GM23338 (cell line): ENCODE measurements at regions not wholly inside any gene's neighbourhood (a gene's known extent, or its start where the extent isn't known, plus 50 kb on each side); places are given as distances from the start of the nearest gene placed in this dataset.

ENCODE experiments used
- ATAC-seq: fragments of 200-7000 bp; cut with Tn5 transposase; 3 replicates; pipeline ENCODE4 v1.9.1; 2020
- DNase-seq: peaks from one replicate; pipeline ENCODE4 v3.0.0-alpha.2; 2015; ENCODE audit warnings: low spot score
- H2AFZ ChIP-seq: fragments of 200-600 bp; sonication (generic); 2 replicates; pipeline ENCODE4 v1.8.0; 2016; ENCODE audit warnings: antibody characterized with exemption, mild to moderate bottlenecking, moderate library complexity
- H3F3A ChIP-seq: fragments of 200-600 bp; sonication (generic); replicated peaks from 2 replicates; pipeline ENCODE4 v1.8.0; 2017; ENCODE audit warnings: antibody characterized with exemption, mixed run types, low read depth
- H3K27ac ChIP-seq: fragments of 200-600 bp; sonication (generic); 2 replicates; pipeline ENCODE4 v1.6.1; 2016; ENCODE audit warnings: low read depth
- H3K27me3 ChIP-seq: fragments of 200-600 bp; sonication (generic); 2 replicates; pipeline ENCODE4 v1.8.0; 2016; ENCODE audit warnings: mild to moderate bottlenecking, mixed run types, moderate library complexity; ENCODE audit not compliant: insufficient read depth
- H3K36me3 ChIP-seq: fragments of 200-600 bp; sonication (generic); 2 replicates; pipeline ENCODE4 v1.8.0; 2016; ENCODE audit warnings: mild to moderate bottlenecking; ENCODE audit not compliant: insufficient read depth
- H3K4me1 ChIP-seq: fragments of 200-600 bp; sonication (generic); 2 replicates; pipeline ENCODE4 v1.8.0; 2016; ENCODE audit warnings: mild to moderate bottlenecking, moderate library complexity; ENCODE audit not compliant: insufficient read depth
- H3K4me2 ChIP-seq: fragments of 200-600 bp; sonication (generic); 2 replicates; pipeline ENCODE4 v1.7.1; 2017; ENCODE audit warnings: mixed run types
- H3K4me3 ChIP-seq: fragments of 200-600 bp; sonication (generic); 2 replicates; pipeline ENCODE4 v1.6.1; 2016; ENCODE audit warnings: mixed run types
- H3K79me2 ChIP-seq: fragments of 200-600 bp; sonication (generic); replicated peaks from 2 replicates; pipeline ENCODE4 v1.8.0; 2017; ENCODE audit warnings: mild to moderate bottlenecking; ENCODE audit not compliant: insufficient read depth
- H3K9me2 ChIP-seq: fragments of 200-600 bp; sonication (generic); 2 replicates; pipeline ENCODE4 v1.8.0; 2017; ENCODE audit not compliant: insufficient read depth
- H4K20me1 ChIP-seq: fragments of 200-600 bp; sonication (generic); replicated peaks from 2 replicates; pipeline ENCODE4 v1.8.0; 2017; ENCODE audit warnings: mild to moderate bottlenecking; ENCODE audit not compliant: insufficient read depth
- H3K27ac Mint-ChIP-seq: 2 replicates; pipeline ENCODE4 v1.8.0; 2020; ENCODE audit warnings: inconsistent platforms, mild to moderate bottlenecking, moderate library complexity, mixed read lengths
- H3K27me3 Mint-ChIP-seq: 3 replicates; pipeline ENCODE4 v1.8.0; 2022; ENCODE audit warnings: low read depth, mild to moderate bottlenecking, moderate library complexity, mixed read lengths, inconsistent platforms; ENCODE audit not compliant: insufficient read depth, poor library complexity
- H3K36me3 Mint-ChIP-seq: 3 replicates; pipeline ENCODE4 v1.8.0; 2021; ENCODE audit warnings: low read depth, mild to moderate bottlenecking, inconsistent platforms, moderate library complexity, mixed read lengths
- H3K4me1 Mint-ChIP-seq: 3 replicates; pipeline ENCODE4 v1.8.0; 2020; ENCODE audit warnings: mild to moderate bottlenecking, inconsistent platforms, mixed read lengths
- H3K4me3 Mint-ChIP-seq: 3 replicates; pipeline ENCODE4 v1.8.0; 2021; ENCODE audit warnings: moderate library complexity, mild to moderate bottlenecking, inconsistent platforms, mixed read lengths
- H3K9me3 Mint-ChIP-seq: 3 replicates; pipeline ENCODE4 v1.8.0; 2020; ENCODE audit warnings: moderate library complexity, mild to moderate bottlenecking, inconsistent platforms, mixed read lengths
- CREB1 ChIP-seq: fragments of 250-450 bp; sonication (Bioruptor Pico); IDR thresholded peaks from 2 replicates; pipeline ENCODE4 v1.5.0; 2020; ENCODE audit warnings: low read depth, mild to moderate bottlenecking, moderate library complexity
- EZH2 ChIP-seq: fragments of 200-600 bp; sonication (generic); IDR thresholded peaks from one replicate; pipeline ENCODE4 v1.8.0; 2017; ENCODE audit warnings: antibody characterized with exemption, mild to moderate bottlenecking, low read depth; ENCODE audit not compliant: unreplicated experiment
- EZH2phosphoT487 ChIP-seq: fragments of 200-600 bp; sonication (generic); IDR thresholded peaks from one replicate; pipeline ENCODE4 v1.8.1; 2018; ENCODE audit warnings: antibody characterized with exemption; ENCODE audit not compliant: unreplicated experiment
- JUNB ChIP-seq: IDR thresholded peaks from one replicate; pipeline ENCODE4 v1.6.1; 2016; ENCODE audit warnings: antibody characterized with exemption; ENCODE audit not compliant: unreplicated experiment
- NANOG ChIP-seq: IDR thresholded peaks from 2 replicates; pipeline ENCODE4 v1.6.1; 2016; ENCODE audit warnings: antibody characterized with exemption, borderline replicate concordance
- POLR2AphosphoS5 ChIP-seq: IDR thresholded peaks from 2 replicates; pipeline ENCODE4 v1.6.1; 2016; ENCODE audit warnings: antibody characterized with exemption, low read depth
- STAT1 ChIP-seq: IDR thresholded peaks from one replicate; pipeline ENCODE4 v1.6.1; 2016; ENCODE audit warnings: antibody characterized with exemption; ENCODE audit not compliant: unreplicated experiment
- ZNF114 ChIP-seq: fragments of 250-450 bp; sonication (Bioruptor Pico); IDR thresholded peaks from 2 replicates; pipeline ENCODE4 v1.5.0; 2020; ENCODE audit warnings: mild to moderate bottlenecking, moderate library complexity
- ZNF331 ChIP-seq: fragments of 250-450 bp; sonication (Bioruptor Pico); IDR thresholded peaks from 2 replicates; pipeline ENCODE4 v1.5.0; 2020; ENCODE audit warnings: low read depth, mild to moderate bottlenecking, moderate library complexity
- TF ChIP-seq, protein P1 (sequence below): IDR thresholded peaks from 2 replicates; pipeline ENCODE4 v1.6.1; 2016; ENCODE audit warnings: antibody characterized with exemption
- TF ChIP-seq, protein P2 (sequence below), 2 experiments: fragments of 200-600 bp in 1 of 2; sonication (generic) in 1 of 2; conservative IDR thresholded peaks; 2 replicates each; pipeline versions ENCODE4 v1.5.1 to v1.6.1; 2016 to 2017; ENCODE audit warnings: antibody characterized with exemption in 2 of 2, low read depth in 2 of 2, mild to moderate bottlenecking in 2 of 2, moderate library complexity in 1 of 2

DNA sequence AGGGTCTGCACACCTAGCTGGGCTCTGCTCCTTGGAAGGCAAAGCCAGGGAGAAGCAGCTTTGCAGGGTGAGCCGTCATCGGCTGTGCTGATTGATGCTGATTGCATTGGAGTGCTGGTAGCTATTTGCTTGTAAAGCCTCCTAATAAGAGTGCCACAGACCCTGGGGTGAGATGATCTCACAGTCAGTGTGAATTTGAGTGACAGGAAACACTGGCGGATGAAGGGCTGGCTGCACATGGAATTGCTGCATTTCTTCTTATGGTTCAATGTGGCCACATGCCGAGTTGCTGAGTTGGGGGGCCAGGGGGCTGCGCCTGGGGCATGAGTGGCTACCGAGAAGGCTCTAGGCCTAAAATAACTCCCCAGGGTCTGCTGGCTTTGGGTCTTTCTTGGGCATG, 138.2 kb upstream of the CACNA1E start:
- H3K4me3 Mint-ChIP-seq, result no peak overlapping the region
- ATAC-seq (no peak), DNase-seq (no peak)
- no peaks in the 10 kb centered on the region for H3K4me1 ChIP-seq
- H3K36me3 ChIP-seq, result no peaks in the 10 kb centered on the region
- no peaks in the 10 kb centered on the region for H4K20me1 ChIP-seq
- no peaks in the 10 kb centered on the region for H3K9me3 Mint-ChIP-seq
- H3K27me3 ChIP-seq, result no peaks in the 10 kb centered on the region
- H3K27ac Mint-ChIP-seq, result no peak overlapping the region
- no peak for TF ChIP-seq STAT1
- no peak for TF ChIP-seq JUNB
- TF ChIP-seq CREB1 (CRISPR knock-in tag), result no peak
- no peak for TF ChIP-seq EZH2
- no peak for TF ChIP-seq ZNF114 (CRISPR knock-in tag)
- no peak for TF ChIP-seq NANOG
- TF ChIP-seq, protein P1, sequence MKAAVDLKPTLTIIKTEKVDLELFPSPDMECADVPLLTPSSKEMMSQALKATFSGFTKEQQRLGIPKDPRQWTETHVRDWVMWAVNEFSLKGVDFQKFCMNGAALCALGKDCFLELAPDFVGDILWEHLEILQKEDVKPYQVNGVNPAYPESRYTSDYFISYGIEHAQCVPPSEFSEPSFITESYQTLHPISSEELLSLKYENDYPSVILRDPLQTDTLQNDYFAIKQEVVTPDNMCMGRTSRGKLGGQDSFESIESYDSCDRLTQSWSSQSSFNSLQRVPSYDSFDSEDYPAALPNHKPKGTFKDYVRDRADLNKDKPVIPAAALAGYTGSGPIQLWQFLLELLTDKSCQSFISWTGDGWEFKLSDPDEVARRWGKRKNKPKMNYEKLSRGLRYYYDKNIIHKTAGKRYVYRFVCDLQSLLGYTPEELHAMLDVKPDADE, result no peak
- TF ChIP-seq, protein P2, sequence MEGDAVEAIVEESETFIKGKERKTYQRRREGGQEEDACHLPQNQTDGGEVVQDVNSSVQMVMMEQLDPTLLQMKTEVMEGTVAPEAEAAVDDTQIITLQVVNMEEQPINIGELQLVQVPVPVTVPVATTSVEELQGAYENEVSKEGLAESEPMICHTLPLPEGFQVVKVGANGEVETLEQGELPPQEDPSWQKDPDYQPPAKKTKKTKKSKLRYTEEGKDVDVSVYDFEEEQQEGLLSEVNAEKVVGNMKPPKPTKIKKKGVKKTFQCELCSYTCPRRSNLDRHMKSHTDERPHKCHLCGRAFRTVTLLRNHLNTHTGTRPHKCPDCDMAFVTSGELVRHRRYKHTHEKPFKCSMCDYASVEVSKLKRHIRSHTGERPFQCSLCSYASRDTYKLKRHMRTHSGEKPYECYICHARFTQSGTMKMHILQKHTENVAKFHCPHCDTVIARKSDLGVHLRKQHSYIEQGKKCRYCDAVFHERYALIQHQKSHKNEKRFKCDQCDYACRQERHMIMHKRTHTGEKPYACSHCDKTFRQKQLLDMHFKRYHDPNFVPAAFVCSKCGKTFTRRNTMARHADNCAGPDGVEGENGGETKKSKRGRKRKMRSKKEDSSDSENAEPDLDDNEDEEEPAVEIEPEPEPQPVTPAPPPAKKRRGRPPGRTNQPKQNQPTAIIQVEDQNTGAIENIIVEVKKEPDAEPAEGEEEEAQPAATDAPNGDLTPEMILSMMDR (conservative IDR thresholded peaks at IDR 0.05; ENCODE audit: low read depth in 2 of 2), result no peak
- no peak for TF ChIP-seq EZH2phosphoT487
- 0 out of 3 replicates have a peak, but pooled peaks cover 3% of the 10 kb centered on the region for H3K4me1 Mint-ChIP-seq
- no peaks in the 10 kb centered on the region for H3K36me3 Mint-ChIP-seq
- no peak overlapping the region for H2AFZ ChIP-seq
- H3K27me3 Mint-ChIP-seq, result peaks cover 9% of the 10 kb centered on the region
- no peak overlapping the region for H3K4me2 ChIP-seq
- H3K9me2 ChIP-seq, result no peaks in the 10 kb centered on the region
- no peak overlapping the region for H3K27ac ChIP-seq
- no peak overlapping the region for H3K4me3 ChIP-seq
- no peaks in the 10 kb centered on the region for H3K79me2 ChIP-seq
- H3F3A ChIP-seq, result no peaks in the 10 kb centered on the region

DNA sequence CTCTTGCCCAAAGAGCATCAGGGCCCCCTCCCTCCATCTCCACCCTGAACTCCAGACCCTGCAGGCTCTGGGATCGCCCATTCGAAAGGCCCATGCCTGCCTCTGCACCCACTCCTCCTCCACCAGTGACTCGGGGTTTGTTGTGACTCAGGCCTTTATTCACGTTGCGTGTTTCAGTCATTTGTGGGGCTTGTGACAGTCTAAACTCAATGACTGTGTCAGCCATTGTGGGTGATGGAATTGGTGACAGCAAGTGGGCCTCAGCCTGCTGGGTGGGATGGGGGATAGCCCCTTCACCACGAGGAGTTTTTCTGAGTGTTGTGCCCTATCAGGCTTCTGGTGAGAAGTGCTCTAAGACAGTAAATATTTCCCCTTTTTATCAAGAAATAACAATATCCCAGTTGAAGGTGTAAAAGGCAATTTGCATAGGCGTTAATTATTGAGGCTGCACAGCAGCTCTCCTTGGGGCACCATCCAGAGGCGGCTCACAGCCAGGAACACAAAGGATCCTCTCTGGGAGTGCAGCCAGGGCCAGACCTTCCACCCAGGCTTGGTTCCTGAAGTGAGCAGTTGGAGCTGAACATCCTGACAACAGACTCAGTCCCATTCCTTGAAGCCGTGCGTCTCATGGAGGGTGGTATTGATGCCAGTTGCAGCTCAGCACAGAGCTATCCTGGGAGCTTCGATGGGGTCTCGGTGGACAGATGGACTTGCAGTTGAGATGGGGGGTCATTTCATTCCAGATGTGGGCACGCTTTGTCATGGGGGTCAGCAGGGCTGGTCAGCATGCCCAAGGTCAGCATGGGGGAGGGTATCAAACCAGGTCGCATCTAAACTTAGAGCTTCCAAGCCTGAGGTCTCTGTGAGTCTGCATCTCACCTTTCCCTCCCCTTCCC, 135.6 kb upstream of the CACNA1E start:
- DNase-seq (no peak), ATAC-seq (no peak)
- H3K27ac Mint-ChIP-seq, result no peak overlapping the region; the same call in 1 of the 2 replicates
- H2AFZ ChIP-seq, result no peak overlapping the region
- no peaks in the 10 kb centered on the region for H3K4me1 ChIP-seq
- no peaks in the 10 kb centered on the region for H3F3A ChIP-seq
- H3K4me3 Mint-ChIP-seq, result no peak overlapping the region
- H3K27ac ChIP-seq, result no peak overlapping the region
- peaks cover 7% of the 10 kb centered on the region for H3K27me3 Mint-ChIP-seq
- H3K4me3 ChIP-seq, result no peak overlapping the region
- H4K20me1 ChIP-seq, result no peaks in the 10 kb centered on the region
- H3K36me3 ChIP-seq, result no peaks in the 10 kb centered on the region
- no peaks in the 10 kb centered on the region for H3K36me3 Mint-ChIP-seq
- H3K9me2 ChIP-seq, result 0 out of 2 replicates have a peak, but pooled peaks cover 3% of the 10 kb centered on the region
- no peaks in the 10 kb centered on the region for H3K9me3 Mint-ChIP-seq
- TF ChIP-seq POLR2AphosphoS5 (no peak), CREB1 (CRISPR knock-in tag) (no peak), ZNF331 (CRISPR knock-in tag) (no peak), NANOG (no peak), ZNF114 (CRISPR knock-in tag) (no peak), EZH2 (no peak), STAT1 (no peak), EZH2phosphoT487 (no peak), JUNB (no peak)
- TF ChIP-seq, protein P2 (conservative IDR thresholded peaks at IDR 0.05; ENCODE audit: low read depth in 2 of 2), result no peak
- TF ChIP-seq, protein P1, result no peak
- no peaks in the 10 kb centered on the region for H3K27me3 ChIP-seq
- H3K79me2 ChIP-seq, result no peaks in the 10 kb centered on the region
- H3K4me1 Mint-ChIP-seq, result 0 out of 3 replicates have a peak, but pooled peaks cover 3% of the 10 kb centered on the region
- no peak overlapping the region for H3K4me2 ChIP-seq
